WTC11 (cell line): ENCODE measurements at regions not wholly inside any gene's neighbourhood (a gene's known extent, or its start where the extent isn't known, plus 50 kb on each side); places are given as distances from the start of the nearest gene placed in this dataset.

Experiments
- ESRRA ChIP-seq: sonication (generic); formaldehyde crosslinking; IDR thresholded peaks from 2 replicates; pipeline ENCODE4 v1.8.1; 2022; ENCODE audit warnings: mild to moderate bottlenecking, missing genetic modification reagents, borderline replicate concordance
- TF ChIP-seq, protein P1 (sequence below): fragments of 200-600 bp; IDR thresholded peaks from 2 replicates; pipeline ENCODE4 v1.8.0; 2022; ENCODE audit warnings: antibody characterized with exemption

DNA sequence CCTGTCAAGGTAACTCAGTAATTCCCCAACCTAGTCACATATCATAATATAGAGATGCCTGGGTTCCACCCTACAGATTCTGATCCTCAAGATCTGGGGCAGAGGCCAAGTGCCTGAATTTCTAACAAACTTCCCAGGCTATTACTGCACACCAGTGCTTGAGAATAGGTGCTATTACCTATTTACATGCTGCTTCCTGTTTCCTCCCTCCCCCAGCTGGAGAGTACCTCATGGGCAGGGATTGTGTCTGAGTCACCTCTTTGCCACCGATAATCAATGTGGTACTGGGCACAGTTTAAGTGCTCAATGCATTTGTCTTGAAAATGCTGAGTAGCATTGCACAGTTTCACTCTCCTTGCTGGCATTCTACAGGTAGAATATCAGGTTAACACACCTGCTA lies 582.2 kb upstream of the CADM1 start:
- TF ChIP-seq, protein P1, sequence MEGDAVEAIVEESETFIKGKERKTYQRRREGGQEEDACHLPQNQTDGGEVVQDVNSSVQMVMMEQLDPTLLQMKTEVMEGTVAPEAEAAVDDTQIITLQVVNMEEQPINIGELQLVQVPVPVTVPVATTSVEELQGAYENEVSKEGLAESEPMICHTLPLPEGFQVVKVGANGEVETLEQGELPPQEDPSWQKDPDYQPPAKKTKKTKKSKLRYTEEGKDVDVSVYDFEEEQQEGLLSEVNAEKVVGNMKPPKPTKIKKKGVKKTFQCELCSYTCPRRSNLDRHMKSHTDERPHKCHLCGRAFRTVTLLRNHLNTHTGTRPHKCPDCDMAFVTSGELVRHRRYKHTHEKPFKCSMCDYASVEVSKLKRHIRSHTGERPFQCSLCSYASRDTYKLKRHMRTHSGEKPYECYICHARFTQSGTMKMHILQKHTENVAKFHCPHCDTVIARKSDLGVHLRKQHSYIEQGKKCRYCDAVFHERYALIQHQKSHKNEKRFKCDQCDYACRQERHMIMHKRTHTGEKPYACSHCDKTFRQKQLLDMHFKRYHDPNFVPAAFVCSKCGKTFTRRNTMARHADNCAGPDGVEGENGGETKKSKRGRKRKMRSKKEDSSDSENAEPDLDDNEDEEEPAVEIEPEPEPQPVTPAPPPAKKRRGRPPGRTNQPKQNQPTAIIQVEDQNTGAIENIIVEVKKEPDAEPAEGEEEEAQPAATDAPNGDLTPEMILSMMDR: no peak
- no peak for TF ChIP-seq ESRRA
